KMS-11 (cell line): ENCODE measurements at regions not wholly inside any gene's neighbourhood (a gene's known extent, or its start where the extent isn't known, plus 50 kb on each side); places are given as distances from the start of the nearest gene placed in this dataset.
A peak's percentile ranks its signal among the peaks of the same experiment; 100 is the strongest.
"Not testable (repeated sequence)": the region's sequence is repeated elsewhere in the genome, so short reads cannot be mapped to it uniquely, and the experiment has no call there.

Experiments
- H2AFZ ChIP-seq: fragments of 200-600 bp; sonication (generic); 2 replicates; pipeline ENCODE4 v1.6.1; 2016; ENCODE audit warnings: antibody characterized with exemption, mixed run types, low read depth
- H3K27ac ChIP-seq: fragments of 200-600 bp; sonication (generic); 2 replicates; pipeline ENCODE4 v1.6.1; 2016; ENCODE audit warnings: mild to moderate bottlenecking, mixed run types
- H3K27me3 ChIP-seq: fragments of 200-600 bp; sonication (generic); 2 replicates; pipeline ENCODE4 v1.6.1; 2017; ENCODE audit warnings: mild to moderate bottlenecking, low read depth, mixed run types, moderate library complexity; ENCODE audit not compliant: insufficient read depth
- H3K36me3 ChIP-seq: fragments of 200-600 bp; sonication (generic); 2 replicates; pipeline ENCODE4 v1.6.1; 2017; ENCODE audit warnings: mild to moderate bottlenecking, mixed run types; ENCODE audit not compliant: insufficient read depth
- H3K4me1 ChIP-seq: fragments of 200-600 bp; sonication (generic); 2 replicates; pipeline ENCODE4 v1.6.1; 2016; ENCODE audit warnings: mild to moderate bottlenecking, low read depth, mixed run types; ENCODE audit not compliant: poor library complexity, severe bottlenecking
- H3K4me2 ChIP-seq: fragments of 200-600 bp; sonication (generic); 2 replicates; pipeline ENCODE4 v1.7.0; 2016; ENCODE audit warnings: mild to moderate bottlenecking, mixed run types
- H3K4me3 ChIP-seq: fragments of 200-600 bp; sonication (generic); IDR thresholded peaks from 2 replicates; pipeline ENCODE4 v1.6.1; 2017; ENCODE audit warnings: low read depth, low read length, mixed read lengths; ENCODE audit not compliant: insufficient read depth
- H3K79me2 ChIP-seq: fragments of 200-600 bp; sonication (generic); 2 replicates; pipeline ENCODE4 v1.6.1; 2016; ENCODE audit warnings: low read depth, mixed run types; ENCODE audit not compliant: insufficient read depth
- H3K9ac ChIP-seq: fragments of 200-600 bp; sonication (generic); 2 replicates; pipeline ENCODE4 v1.6.1; 2016; ENCODE audit warnings: mild to moderate bottlenecking, mixed run types
- H4K20me1 ChIP-seq: fragments of 200-600 bp; sonication (generic); 2 replicates; pipeline ENCODE4 v1.6.1; 2016; ENCODE audit warnings: mild to moderate bottlenecking, mixed run types; ENCODE audit not compliant: insufficient read depth

GRCh38 chr10:38333699-38334098 lies 239.6 kb downstream of the ZNF37A start:
- not testable (repeated sequence) for H3K4me2 ChIP-seq, H2AFZ ChIP-seq, H3K9ac ChIP-seq, H3K79me2 ChIP-seq, H4K20me1 ChIP-seq, H3K4me1 ChIP-seq, H3K4me3 ChIP-seq, H3K36me3 ChIP-seq, H3K27ac ChIP-seq, H3K27me3 ChIP-seq

- not testable (repeated sequence) for H3K79me2 ChIP-seq, H4K20me1 ChIP-seq, H3K9ac ChIP-seq, H3K27me3 ChIP-seq, H3K4me2 ChIP-seq, H2AFZ ChIP-seq, H3K36me3 ChIP-seq, H3K4me1 ChIP-seq, H3K4me3 ChIP-seq, H3K27ac ChIP-seq
Observed at GRCh38 chr10:38350645-38351044, 256.5 kb downstream of the ZNF37A start.

DNA sequence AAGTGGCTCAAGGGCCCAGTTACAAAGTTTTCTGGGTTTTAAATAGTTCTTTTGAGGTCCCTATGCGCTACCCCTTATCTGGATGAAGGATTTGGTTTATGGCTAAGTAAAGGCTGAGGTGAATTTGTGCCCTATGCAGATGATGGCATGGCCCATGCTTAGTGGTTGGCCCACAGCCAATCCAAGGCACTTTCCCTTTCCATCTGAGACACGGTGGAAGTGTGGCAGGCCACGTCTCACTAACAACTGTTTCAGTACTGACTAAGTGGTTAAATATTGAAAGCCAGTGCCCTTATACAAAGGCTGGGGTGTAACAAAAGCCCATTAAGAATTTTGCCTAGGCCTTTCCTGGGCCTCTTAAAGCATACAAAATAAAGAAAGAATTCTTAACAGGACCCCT lies 260.3 kb downstream of the ZNF37A start:
- not testable (repeated sequence) for H3K4me2 ChIP-seq, H4K20me1 ChIP-seq, H3K4me3 ChIP-seq, H2AFZ ChIP-seq, H3K36me3 ChIP-seq, H3K9ac ChIP-seq, H3K27ac ChIP-seq, H3K27me3 ChIP-seq
- H3K4me1 ChIP-seq, result peaks cover 10% of the 10 kb centered on the region
- H3K79me2 ChIP-seq, result peaks cover 11% of the 10 kb centered on the region; the same call in 1 of the 2 replicates

GRCh38 chr10:38355911-38356526 lies 261.9 kb downstream of the ZNF37A start:
- peak overlapping the region; percentile 78 for H3K4me2 ChIP-seq
- not testable (repeated sequence) for H3K36me3 ChIP-seq, H4K20me1 ChIP-seq, H3K4me3 ChIP-seq, H3K27me3 ChIP-seq
- H3K9ac ChIP-seq, result peak overlapping the region; percentile 56; the same call in 1 of the 2 replicates
- H3K79me2 ChIP-seq, result peaks cover 11% of the 10 kb centered on the region; the same call in 1 of the 2 replicates
- H3K4me1 ChIP-seq, result peaks cover 10% of the 10 kb centered on the region
- peak overlapping the region; percentile 77 for H2AFZ ChIP-seq
- H3K27ac ChIP-seq, result peak overlapping the region; percentile 53

GRCh38 chr10:38356527-38356926 lies 262.4 kb downstream of the ZNF37A start:
- not testable (repeated sequence) for H3K27me3 ChIP-seq, H3K4me3 ChIP-seq, H4K20me1 ChIP-seq, H3K36me3 ChIP-seq
- H3K4me2 ChIP-seq, result peak overlapping the region; percentile 60; the same call in 1 of the 2 replicates
- H3K79me2 ChIP-seq, result peaks cover 11% of the 10 kb centered on the region; the same call in 1 of the 2 replicates
- peaks cover 10% of the 10 kb centered on the region for H3K4me1 ChIP-seq
- H3K27ac ChIP-seq, result peak overlapping the region; percentile 47
- H2AFZ ChIP-seq, result peak overlapping the region; percentile 30; the same call in 1 of the 2 replicates
- peak overlapping the region; percentile 41; the same call in 1 of the 2 replicates for H3K9ac ChIP-seq

- not testable (repeated sequence) for H3K36me3 ChIP-seq
Observed at GRCh38 chr10:38362514-38362913, 268.4 kb downstream of the ZNF37A start.

GRCh38 chr10:38364073-38364472 lies 269.9 kb downstream of the ZNF37A start:
- H3K36me3 ChIP-seq, H3K27me3 ChIP-seq, H3K4me2 ChIP-seq, H3K4me3 ChIP-seq, H3K4me1 ChIP-seq, H2AFZ ChIP-seq, H3K27ac ChIP-seq, H4K20me1 ChIP-seq, H3K9ac ChIP-seq, H3K79me2 ChIP-seq: not testable (repeated sequence)

More at GRCh38 chr10:38362514-38362913, 268.4 kb downstream of the ZNF37A start:
- H2AFZ ChIP-seq, H3K4me3 ChIP-seq, H3K4me1 ChIP-seq, H3K9ac ChIP-seq, H3K79me2 ChIP-seq, H3K4me2 ChIP-seq, H3K27ac ChIP-seq, H4K20me1 ChIP-seq, H3K27me3 ChIP-seq: not testable (repeated sequence)

DNA sequence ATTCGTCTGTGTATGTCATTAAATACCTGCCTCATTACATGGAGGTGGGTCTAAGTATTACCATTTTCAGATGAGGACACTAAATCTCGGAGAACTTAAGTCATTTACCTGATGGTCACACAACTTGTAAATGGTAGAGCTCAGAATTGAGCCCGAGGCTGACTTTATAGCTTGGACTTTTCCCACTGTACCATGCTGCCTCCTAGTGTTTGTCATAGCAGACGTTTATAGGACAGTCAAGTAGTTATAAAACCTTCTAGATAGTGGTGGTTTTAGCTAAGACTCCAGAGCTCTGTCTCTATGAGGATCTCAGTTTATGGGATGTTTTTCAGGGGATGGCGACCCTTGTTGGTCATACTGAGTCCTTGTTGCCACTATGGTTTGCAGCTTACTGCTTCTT lies 271.8 kb downstream of the ZNF37A start:
- H3K4me3 ChIP-seq, H3K4me1 ChIP-seq, H4K20me1 ChIP-seq, H3K79me2 ChIP-seq, H3K4me2 ChIP-seq, H3K9ac ChIP-seq, H3K27me3 ChIP-seq, H3K27ac ChIP-seq, H2AFZ ChIP-seq, H3K36me3 ChIP-seq: not testable (repeated sequence)

- not testable (repeated sequence) for H3K27ac ChIP-seq, H3K9ac ChIP-seq
Observed at GRCh38 chr10:38383800-38384199, 289.7 kb downstream of the ZNF37A start.

DNA sequence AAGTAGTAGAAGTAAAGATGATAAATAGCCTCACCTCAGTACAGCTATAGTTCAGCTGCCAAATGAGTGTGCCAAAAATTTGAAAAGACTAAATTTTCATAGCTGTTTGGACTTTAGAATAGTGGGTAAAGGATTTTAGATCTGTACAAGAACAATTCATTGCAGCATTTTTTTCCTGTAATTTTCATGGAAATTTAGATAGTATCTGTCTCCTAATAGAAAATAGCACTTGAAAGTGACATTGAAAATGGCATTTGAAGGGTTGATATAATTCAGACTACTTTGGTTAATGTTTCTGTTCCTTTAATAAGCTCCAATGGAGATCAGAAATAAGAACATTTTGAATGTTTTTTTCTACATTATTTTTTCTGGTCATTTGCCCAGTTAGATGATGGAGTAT lies 292.7 kb downstream of the ZNF37A start:
- H3K36me3 ChIP-seq, H4K20me1 ChIP-seq, H3K4me3 ChIP-seq, H3K27me3 ChIP-seq, H3K4me2 ChIP-seq, H3K9ac ChIP-seq, H3K79me2 ChIP-seq, H3K4me1 ChIP-seq, H2AFZ ChIP-seq, H3K27ac ChIP-seq: not testable (repeated sequence)

More at GRCh38 chr10:38383800-38384199, 289.7 kb downstream of the ZNF37A start:
- not testable (repeated sequence) for H2AFZ ChIP-seq, H3K79me2 ChIP-seq, H4K20me1 ChIP-seq, H3K27me3 ChIP-seq, H3K4me2 ChIP-seq, H3K4me1 ChIP-seq, H3K4me3 ChIP-seq, H3K36me3 ChIP-seq
